NCI-H69 (cell line): ENCODE measurements at regions not wholly inside any gene's neighbourhood (a gene's known extent, or its start where the extent isn't known, plus 50 kb on each side); places are given as distances from the start of the nearest gene placed in this dataset.

Source experiments
- DNase-seq: peaks from one replicate; lab custom pipeline; 2025; lab: John Stamatoyannopoulos, UW

- no peak for DNase-seq
Measured at GRCh38 chr4:111864066-111864465, 281.2 kb upstream of the FAM241A start.

- no peak for DNase-seq
Measured at GRCh38 chr4:111869339-111869738, 275.9 kb upstream of the FAM241A start.

GRCh38 chr4:111871802-111872201 is 273.5 kb upstream of the FAM241A start:
- peak; percentile 49 for DNase-seq

GRCh38 chr4:111873801-111874200 is 271.5 kb upstream of the FAM241A start:
- DNase-seq, result no peak

- peak; percentile 90 for DNase-seq
Measured at GRCh38 chr4:111879539-111879938, 265.7 kb upstream of the FAM241A start.

GRCh38 chr4:111880116-111880515 is 265.1 kb upstream of the FAM241A start:
- DNase-seq, result peak; percentile 91

GRCh38 chr4:111883557-111883999 is 261.7 kb upstream of the FAM241A start:
- DNase-seq, result peak; percentile 98

- no peak for DNase-seq
Measured at GRCh38 chr4:111890412-111890811, 254.8 kb upstream of the FAM241A start.

GRCh38 chr4:111905511-111905910 is 239.7 kb upstream of the FAM241A start:
- DNase-seq, result no peak

GRCh38 chr4:111919639-111920038 is 225.6 kb upstream of the FAM241A start:
- DNase-seq, result no peak

- peak; percentile 80 for DNase-seq
Measured at GRCh38 chr4:111921714-111922113, 223.5 kb upstream of the FAM241A start.

GRCh38 chr4:111923786-111924185 is 221.5 kb upstream of the FAM241A start:
- DNase-seq, result no peak

- no peak for DNase-seq
Measured at GRCh38 chr4:111924696-111925095, 220.6 kb upstream of the FAM241A start.

- DNase-seq, result no peak
Measured at GRCh38 chr4:111930659-111931058, 214.6 kb upstream of the FAM241A start.

GRCh38 chr4:111933703-111934102 is 211.6 kb upstream of the FAM241A start:
- peak; percentile 2 for DNase-seq

- DNase-seq, result peak; percentile 17
Measured at GRCh38 chr4:111934314-111934713, 210.9 kb upstream of the FAM241A start.

- DNase-seq, result peak; percentile 68
Measured at GRCh38 chr4:111937368-111937767, 207.9 kb upstream of the FAM241A start.

GRCh38 chr4:111941957-111942356 is 203.3 kb upstream of the FAM241A start:
- no peak for DNase-seq

- peak; percentile 82 for DNase-seq
Measured at GRCh38 chr4:111943796-111944203, 201.5 kb upstream of the FAM241A start.

GRCh38 chr4:111945014-111945413 is 200.2 kb upstream of the FAM241A start:
- DNase-seq, result no peak

- DNase-seq, result no peak
Measured at GRCh38 chr4:111946800-111947199, 198.5 kb upstream of the FAM241A start.

GRCh38 chr4:111952688-111953087 is 192.6 kb upstream of the FAM241A start:
- no peak for DNase-seq

- no peak for DNase-seq
Measured at GRCh38 chr4:111954550-111954949, 190.7 kb upstream of the FAM241A start.

- no peak for DNase-seq
Measured at GRCh38 chr4:111955001-111955400, 190.3 kb upstream of the FAM241A start.

GRCh38 chr4:111957116-111957515 is 188.1 kb upstream of the FAM241A start:
- DNase-seq, result no peak
